ENCODE measurements at regions not wholly inside any gene's neighbourhood (a gene's known extent, or its start where the extent isn't known, plus 50 kb on each side); places are given as distances from the start of the nearest gene placed in this dataset.
"Not testable (repeated sequence)": the region's sequence is repeated elsewhere in the genome, so short reads cannot be mapped to it uniquely, and the experiment has no call there.

- not testable (repeated sequence) for TF ChIP-seq RAD21 (IDR thresholded peaks at IDR 0.05 in 1 of 2, conservative IDR thresholded peaks at IDR 0.05 in 1 of 2; ENCODE audit: low read depth in 2 of 2, low read length in 2 of 2); USF2 (IDR thresholded peaks at IDR 0.05; ENCODE audit: low read length); POLR2A (IDR thresholded peaks at IDR 0.05; ENCODE audit: control extremely low read depth in 1 of 2, low read depth in 2 of 2, low read length in 2 of 2); TAF1 (IDR thresholded peaks at IDR 0.05; ENCODE audit: low read depth, low read length); JUND (IDR thresholded peaks at IDR 0.05; ENCODE audit: low read length)
- TF ChIP-seq, protein P1, sequence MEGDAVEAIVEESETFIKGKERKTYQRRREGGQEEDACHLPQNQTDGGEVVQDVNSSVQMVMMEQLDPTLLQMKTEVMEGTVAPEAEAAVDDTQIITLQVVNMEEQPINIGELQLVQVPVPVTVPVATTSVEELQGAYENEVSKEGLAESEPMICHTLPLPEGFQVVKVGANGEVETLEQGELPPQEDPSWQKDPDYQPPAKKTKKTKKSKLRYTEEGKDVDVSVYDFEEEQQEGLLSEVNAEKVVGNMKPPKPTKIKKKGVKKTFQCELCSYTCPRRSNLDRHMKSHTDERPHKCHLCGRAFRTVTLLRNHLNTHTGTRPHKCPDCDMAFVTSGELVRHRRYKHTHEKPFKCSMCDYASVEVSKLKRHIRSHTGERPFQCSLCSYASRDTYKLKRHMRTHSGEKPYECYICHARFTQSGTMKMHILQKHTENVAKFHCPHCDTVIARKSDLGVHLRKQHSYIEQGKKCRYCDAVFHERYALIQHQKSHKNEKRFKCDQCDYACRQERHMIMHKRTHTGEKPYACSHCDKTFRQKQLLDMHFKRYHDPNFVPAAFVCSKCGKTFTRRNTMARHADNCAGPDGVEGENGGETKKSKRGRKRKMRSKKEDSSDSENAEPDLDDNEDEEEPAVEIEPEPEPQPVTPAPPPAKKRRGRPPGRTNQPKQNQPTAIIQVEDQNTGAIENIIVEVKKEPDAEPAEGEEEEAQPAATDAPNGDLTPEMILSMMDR (IDR thresholded peaks at IDR 0.05; ENCODE audit: control extremely low read depth in 1 of 3, insufficient read depth in 1 of 3, low read depth in 1 of 3, low read length in 3 of 3), result not testable (repeated sequence)
Observed at GRCh38 chr2:111432916-111433499, 312.3 kb downstream of the BCL2L11 start.

Measured in H1 (cell line).